H1 (cell line): ENCODE measurements at regions not wholly inside any gene's neighbourhood (a gene's known extent, or its start where the extent isn't known, plus 50 kb on each side); places are given as distances from the start of the nearest gene placed in this dataset.
A peak's percentile ranks its signal among the peaks of the same experiment; 100 is the strongest.

ENCODE experiments used
- CTCF ChIA-PET: fragments of 300-600 bp; sonication (Branson Sonifier 250); formaldehyde crosslinking; loops from one replicate; lab custom pipeline; 2021; ENCODE audit not compliant: partially characterized antibody; lab: Charles Lee
- POLR2A ChIA-PET: fragments of 300-600 bp; sonication (Branson Sonifier 250); formaldehyde crosslinking; loops from one replicate; lab custom pipeline; 2021; ENCODE audit warnings: inconsistent platforms; ENCODE audit not compliant: partially characterized antibody; lab: Charles Lee
- DNase-seq, 2 experiments: peaks; one replicate each; pipeline versions ENCODE4 v3.0.0 to v3.0.0-alpha.2; 2010 to 2022; ENCODE audit warnings: low spot score in 2 of 2, low read depth in 1 of 2, mixed read lengths in 1 of 2
- FAIRE-seq: peaks from 2 replicates; lab custom pipeline; 2011; peaks lifted over from hg19 to GRCh38; lab: Jason Lieb, UNC
- H2AFZ ChIP-seq: 2 replicates; pipeline ENCODE4 v1.8.1; 2012; ENCODE audit warnings: low read length, inconsistent platforms
- H2AK5ac ChIP-seq: 2 replicates; pipeline ENCODE4 v1.6.1; 2013; ENCODE audit warnings: low read depth, low read length
- H2BK120ac ChIP-seq: replicated peaks from 2 replicates; pipeline ENCODE3; 2013; ENCODE audit warnings: low read depth, low read length, inconsistent platforms
- H2BK12ac ChIP-seq: 2 replicates; pipeline ENCODE4 v1.6.1; 2013; ENCODE audit warnings: low read depth, low read length
- H2BK15ac ChIP-seq: 2 replicates; pipeline ENCODE4 v1.6.1; 2013; ENCODE audit warnings: low read length
- H2BK20ac ChIP-seq: 2 replicates; pipeline ENCODE4 v1.6.1; 2013; ENCODE audit warnings: low read length
- H2BK5ac ChIP-seq: 2 replicates; pipeline ENCODE4 v1.6.1; 2013; ENCODE audit warnings: low read depth, low read length
- H3K14ac ChIP-seq: 2 replicates; pipeline ENCODE4 v1.6.1; 2013; ENCODE audit warnings: inconsistent platforms; ENCODE audit not compliant: insufficient read length
- H3K18ac ChIP-seq: 2 replicates; pipeline ENCODE4 v1.6.1; 2013; ENCODE audit warnings: low read length; ENCODE audit errors: extremely low read depth
- H3K23ac ChIP-seq: 2 replicates; pipeline ENCODE4 v1.6.1; 2013; ENCODE audit warnings: inconsistent platforms; ENCODE audit not compliant: insufficient read length
- H3K23me2 ChIP-seq: 2 replicates; pipeline ENCODE4 v1.6.1; 2013; ENCODE audit warnings: low read depth, low read length
- H3K27ac ChIP-seq: 2 replicates; pipeline ENCODE4 v1.6.1; 2011; ENCODE audit warnings: low read depth, low read length, inconsistent platforms
- H3K27me3 ChIP-seq, 4 experiments: replicated peaks in 1 of 4; 1 replicate in 1 of 4; 2 replicates in 3 of 4; pipeline versions ENCODE4 v1.6.1 to v1.8.1; 2011 to 2013; ENCODE audit warnings: low read length in 3 of 4, mild to moderate bottlenecking in 3 of 4, inconsistent platforms in 2 of 4, mixed read lengths in 2 of 4, moderate library complexity in 1 of 4; ENCODE audit not compliant: control insufficient read depth in 3 of 4, insufficient read depth in 3 of 4; ENCODE audit errors: extremely low read depth in 1 of 4
- H3K36me3 ChIP-seq, 4 experiments: 2 replicates each; pipeline versions ENCODE4 v1.6.1 to v1.8.1; 2011 to 2013; ENCODE audit warnings: mild to moderate bottlenecking in 4 of 4, low read length in 3 of 4, moderate library complexity in 2 of 4, control low read depth in 1 of 4, inconsistent platforms in 1 of 4; ENCODE audit not compliant: insufficient read depth in 4 of 4, control insufficient read depth in 2 of 4
- H3K4ac ChIP-seq: replicated peaks from 2 replicates; pipeline ENCODE3; 2013; ENCODE audit warnings: low read length, low read depth, mixed read lengths, inconsistent platforms; ENCODE audit not compliant: insufficient read length
- H3K4me1 ChIP-seq, 4 experiments: replicated peaks in 1 of 4; 1 replicate in 1 of 4; 2 replicates in 3 of 4; pipeline versions ENCODE4 v1.6.1 to v1.8.1; 2011 to 2013; ENCODE audit warnings: low read length in 3 of 4, inconsistent platforms in 2 of 4, mixed read lengths in 1 of 4; ENCODE audit not compliant: insufficient read depth in 4 of 4, control insufficient read depth in 3 of 4
- H3K4me2 ChIP-seq, 2 experiments: 2 replicates each; pipeline versions ENCODE4 v1.6.1 to v1.8.1; 2011 to 2013; ENCODE audit warnings: low read depth in 2 of 2, low read length in 2 of 2, control low read depth in 1 of 2, inconsistent platforms in 1 of 2, mild to moderate bottlenecking in 1 of 2; ENCODE audit not compliant: insufficient read depth in 1 of 2
- H3K4me3 ChIP-seq, 4 experiments: fragments of 200-600, 300-600 bp in 1 of 4; sonication (generic), shearing (Covaris generic), sonication (Bioruptor Twin) in 1 of 4; 2 replicates each; pipeline versions ENCODE4 v1.5.1 to v1.8.1; 2011 to 2016; ENCODE audit warnings: low read length in 4 of 4, low read depth in 3 of 4, control low read depth in 2 of 4, inconsistent platforms in 2 of 4, mild to moderate bottlenecking in 2 of 4, mixed read lengths in 1 of 4, moderate library complexity in 1 of 4; ENCODE audit not compliant: insufficient read depth in 2 of 4; ENCODE audit errors: extremely low read depth in 1 of 4
- H3K56ac ChIP-seq: replicated peaks from 2 replicates; pipeline ENCODE3; 2013; ENCODE audit warnings: low read depth, mild to moderate bottlenecking, mixed read lengths, low read length, inconsistent platforms; ENCODE audit not compliant: insufficient read length
- H3K79me1 ChIP-seq: 2 replicates; pipeline ENCODE4 v1.6.1; 2013; ENCODE audit warnings: low read depth, low read length, control low read depth
- H3K79me2 ChIP-seq, 2 experiments: 2 replicates each; pipeline versions ENCODE4 v1.6.1 to v1.8.1; 2012 to 2013; ENCODE audit warnings: low read length in 2 of 2, mild to moderate bottlenecking in 2 of 2, inconsistent platforms in 1 of 2; ENCODE audit not compliant: insufficient read depth in 2 of 2, control insufficient read depth in 1 of 2
- H3K9ac ChIP-seq, 4 experiments: replicated peaks in 1 of 4; 1 replicate in 1 of 4; 2 replicates in 3 of 4; pipeline versions ENCODE4 v1.6.1 to v1.8.1; 2011 to 2013; ENCODE audit warnings: low read depth in 3 of 4, low read length in 3 of 4, control low read depth in 2 of 4, mild to moderate bottlenecking in 2 of 4, moderate library complexity in 2 of 4, inconsistent platforms in 1 of 4; ENCODE audit errors: extremely low read depth in 1 of 4
- H3K9me3 ChIP-seq, 2 experiments: 2 replicates each; pipeline versions ENCODE4 v1.6.1 to v1.8.1; 2012 to 2013; ENCODE audit warnings: mild to moderate bottlenecking in 2 of 2, moderate library complexity in 2 of 2, control low read depth in 1 of 2, inconsistent platforms in 1 of 2, low read depth in 1 of 2, low read length in 1 of 2, mixed read lengths in 1 of 2; ENCODE audit not compliant: insufficient read depth in 2 of 2
- H4K20me1 ChIP-seq, 2 experiments: replicated peaks in 1 of 2; 2 replicates each; pipeline versions ENCODE3 to v1.8.1; 2011 to 2013; ENCODE audit warnings: inconsistent platforms in 2 of 2, low read length in 2 of 2, mild to moderate bottlenecking in 1 of 2; ENCODE audit not compliant: insufficient read depth in 2 of 2, control insufficient read depth in 1 of 2
- H4K5ac ChIP-seq: 2 replicates; pipeline ENCODE4 v1.6.1; 2013; ENCODE audit warnings: low read length, low read depth, mixed read lengths, inconsistent platforms; ENCODE audit not compliant: insufficient read length
- H4K8ac ChIP-seq: 2 replicates; pipeline ENCODE4 v1.8.0; 2013; ENCODE audit warnings: mild to moderate bottlenecking, moderate library complexity, low read length, inconsistent platforms; ENCODE audit not compliant: insufficient read depth; ENCODE audit errors: extremely low read depth
- H4K91ac ChIP-seq: replicated peaks from 2 replicates; pipeline ENCODE3; 2013; ENCODE audit warnings: low read length, mixed read lengths, inconsistent platforms; ENCODE audit not compliant: insufficient read length
- BRCA1 ChIP-seq: IDR thresholded peaks from 2 replicates; pipeline ENCODE4 v1.6.1; 2012; ENCODE audit warnings: low read depth, low read length, improper control_type of control experiment
- CBX8 ChIP-seq: fragments of 300-800, 300-1000 bp; sonication (generic); IDR thresholded peaks from 2 replicates; pipeline ENCODE4 v1.7.1; 2016; ENCODE audit warnings: low read depth, low read length, borderline replicate concordance
- CREB1 ChIP-seq: IDR thresholded peaks from 2 replicates; pipeline ENCODE4 v1.6.1; 2012; ENCODE audit warnings: inconsistent platforms
- E2F6 ChIP-seq: IDR thresholded peaks from 2 replicates; pipeline ENCODE4 v1.6.1; 2012; ENCODE audit warnings: inconsistent platforms
- EGR1 ChIP-seq: IDR thresholded peaks from 2 replicates; pipeline ENCODE4 v1.6.1; 2011; ENCODE audit warnings: low read depth, low read length, borderline replicate concordance
- GTF2F1 ChIP-seq: IDR thresholded peaks from 2 replicates; pipeline ENCODE4 v1.6.1; 2012; ENCODE audit warnings: low read depth, low read length, improper control_type of control experiment, borderline replicate concordance
- MAX ChIP-seq: IDR thresholded peaks from 2 replicates; pipeline ENCODE4 v1.6.1; 2012; ENCODE audit warnings: inconsistent platforms
- SIN3A ChIP-seq, 2 experiments: IDR thresholded peaks in 1 of 2; conservative IDR thresholded peaks in 1 of 2; 2 replicates each; pipeline ENCODE4 v1.6.1; 2011 to 2012; ENCODE audit warnings: low read length in 2 of 2, improper control_type of control experiment in 1 of 2, low read depth in 1 of 2, mild to moderate bottlenecking in 1 of 2
- SIX5 ChIP-seq: IDR thresholded peaks from 2 replicates; pipeline ENCODE4 v1.6.1; 2011; ENCODE audit warnings: mild to moderate bottlenecking, low read depth, low read length
- SP1 ChIP-seq: IDR thresholded peaks from 2 replicates; pipeline ENCODE4 v1.6.1; 2011; ENCODE audit warnings: low read depth, low read length
- SP4 ChIP-seq: IDR thresholded peaks from 2 replicates; pipeline ENCODE4 v1.6.1; 2012; ENCODE audit warnings: low read length, inconsistent platforms
- SRF ChIP-seq: IDR thresholded peaks from 2 replicates; pipeline ENCODE4 v1.6.1; 2011; ENCODE audit warnings: mild to moderate bottlenecking, low read depth, low read length, moderate library complexity
- TCF12 ChIP-seq: IDR thresholded peaks from 2 replicates; pipeline ENCODE4 v1.6.1; 2011; ENCODE audit warnings: low read depth, mild to moderate bottlenecking, low read length
- USF2 ChIP-seq: IDR thresholded peaks from 2 replicates; pipeline ENCODE4 v1.6.1; 2011; ENCODE audit warnings: low read length, improper control_type of control experiment
- WGBS, 2 experiments: shearing (Covaris generic) in 1 of 2; methylation state at CpG; one replicate each; pipeline versions ENCODE4 v1.1.6 to v1.1.7; 2013 to 2015; ENCODE audit warnings: low lambda C conversion rate in 2 of 2, mixed read lengths in 2 of 2, inconsistent platforms in 1 of 2, low coverage in 1 of 2, missing lambda C conversion rate in 1 of 2; ENCODE audit not compliant: insufficient replicate concordance in 2 of 2, insufficient coverage in 1 of 2, insufficient read length in 1 of 2; ENCODE audit errors: extremely low coverage in 1 of 2, missing lambda C conversion rate in 1 of 2; 5-methylcytosine and 5-hydroxymethylcytosine counted together

- H3K4me2 ChIP-seq = no peak overlapping the region
- peak overlapping the region; percentile 52; the same call in 1 of the 2 replicates for H2AFZ ChIP-seq
- no peak overlapping the region for H2BK5ac ChIP-seq
- H3K14ac ChIP-seq = no peak overlapping the region
- no peak overlapping the region for H3K9ac ChIP-seq
- no peak overlapping the region for H4K91ac ChIP-seq
- H3K27me3 ChIP-seq = no peaks in the 10 kb centered on the region
- POLR2A ChIA-PET = no interaction called here
- no peak overlapping the region for H3K18ac ChIP-seq
- H3K4ac ChIP-seq = peak overlapping the region; percentile 10
- no peaks in the 10 kb centered on the region for H4K20me1 ChIP-seq
- H2AK5ac ChIP-seq = peak overlapping the region; percentile 76; the same call in 1 of the 2 replicates
- H3K9me3 ChIP-seq = no peaks in the 10 kb centered on the region
- no peak for FAIRE-seq
- no peak overlapping the region for H3K56ac ChIP-seq
- H3K4me3 ChIP-seq = no peak overlapping the region
- no peaks in the 10 kb centered on the region for H3K23me2 ChIP-seq
- H2BK20ac ChIP-seq = peak overlapping the region; percentile 50; the same call in 1 of the 2 replicates
- H2BK12ac ChIP-seq = peak overlapping the region; percentile 35; the same call in 1 of the 2 replicates
- no peak overlapping the region for H4K5ac ChIP-seq
- H4K8ac ChIP-seq = no peak overlapping the region
- H3K4me1 ChIP-seq = no peaks in the 10 kb centered on the region
- H2BK120ac ChIP-seq = no peak overlapping the region
- H3K36me3 ChIP-seq = no peaks in the 10 kb centered on the region
- H3K79me2 ChIP-seq = no peaks in the 10 kb centered on the region
- peak overlapping the region; percentile 26; the same call in 1 of the 2 replicates for H2BK15ac ChIP-seq
- H3K27ac ChIP-seq = no peak overlapping the region
- WGBS, 2 experiments = 100% methylated on average over 2 of the region's 2 CpGs; no CpG with 5 or more reads in 1 of the 2 experiments
- CTCF ChIA-PET = interaction anchor here (0.6 kb wide), 1 partner anchor 107 kb away, joined by 3 read pairs; no protein-coding TSS in a partner anchor
- H3K79me1 ChIP-seq = no peaks in the 10 kb centered on the region
- no peak overlapping the region for H3K23ac ChIP-seq
- no peak for DNase-seq
- TF ChIP-seq SIN3A (conservative IDR thresholded peaks at IDR 0.05 in 1 of 2, IDR thresholded peaks at IDR 0.05 in 1 of 2; ENCODE audit: low read depth in 1 of 2, low read length in 2 of 2) = no peak
- no peak for TF ChIP-seq SIX5
- no peak for TF ChIP-seq GTF2F1
- TF ChIP-seq EGR1 = no peak
- no peak for TF ChIP-seq CREB1
- no peak for TF ChIP-seq SRF
- no peak for TF ChIP-seq SP1
- TF ChIP-seq MAX = no peak
- TF ChIP-seq CBX8 = no peak
- no peak for TF ChIP-seq E2F6
- no peak for TF ChIP-seq TCF12
- no peak for TF ChIP-seq SP4
- no peak for TF ChIP-seq USF2
- TF ChIP-seq BRCA1 = no peak
Measured at GRCh38 chr6:15183979-15184378, 61.9 kb upstream of the JARID2 start.
